ENCODE measurements at regions not wholly inside any gene's neighbourhood (a gene's known extent, or its start where the extent isn't known, plus 50 kb on each side); places are given as distances from the start of the nearest gene placed in this dataset.

- TF ChIP-seq EZH2 (IDR thresholded peaks at IDR 0.05; ENCODE audit: borderline replicate concordance, low read depth, low read length, poor library complexity, severe bottlenecking): no peak
- no peak for TF ChIP-seq CTCF (conservative IDR thresholded peaks at IDR 0.05; ENCODE audit: low read depth, low read length)
- CTCF ChIA-PET: no interaction called here
- no peak for DNase-seq (ENCODE audit: low spot score)
- H3K36me3 ChIP-seq (ENCODE audit: insufficient read depth, low read length, poor library complexity, severe bottlenecking): no peaks in the 10 kb centered on the region
- no peaks in the 10 kb centered on the region for H3K9me3 ChIP-seq (ENCODE audit: low read depth, low read length, poor library complexity, severe bottlenecking)
- POLR2A ChIA-PET (ENCODE audit: low non-redundant PET): no interaction called here
- BruUV-seq (replicated peaks): no TSS peak
- no peaks in the 10 kb centered on the region for H3K4me1 ChIP-seq (ENCODE audit: insufficient read depth, low read length, poor library complexity, severe bottlenecking)
- intact Hi-C loops (cut with micrococcal nuclease; ENCODE audit: unreplicated experiment): no loop called here
- no peaks in the 10 kb centered on the region for H3K27me3 ChIP-seq (replicated peaks; ENCODE audit: insufficient read depth, low read depth, low read length, poor library complexity)
- no peak overlapping the region for H3K27ac ChIP-seq (ENCODE audit: low read depth, low read length, poor library complexity, severe bottlenecking)
- H3K4me3 ChIP-seq (ENCODE audit: low read depth, low read length, poor library complexity, severe bottlenecking): no peak overlapping the region
Measured at GRCh38 chr17:34169496-34169895, 85.6 kb upstream of the CCL2 start.

- no peaks in the 10 kb centered on the region for H3K4me1 ChIP-seq (ENCODE audit: insufficient read depth, low read length, poor library complexity, severe bottlenecking)
- H3K27me3 ChIP-seq (replicated peaks; ENCODE audit: insufficient read depth, low read depth, low read length, poor library complexity): no peaks in the 10 kb centered on the region
- no peaks in the 10 kb centered on the region for H3K36me3 ChIP-seq (ENCODE audit: insufficient read depth, low read length, poor library complexity, severe bottlenecking)
- peak; percentile 44 for DNase-seq (ENCODE audit: low spot score)
- H3K27ac ChIP-seq (ENCODE audit: low read depth, low read length, poor library complexity, severe bottlenecking): no peak overlapping the region
- POLR2A ChIA-PET (ENCODE audit: low non-redundant PET): no interaction called here
- BruUV-seq (replicated peaks): no TSS peak
- H3K9me3 ChIP-seq (ENCODE audit: low read depth, low read length, poor library complexity, severe bottlenecking): no peaks in the 10 kb centered on the region
- CTCF ChIA-PET: interaction anchor here (1.4 kb wide), 1 partner anchor 190 kb away, joined by 10 read pairs; no protein-coding TSS in a partner anchor
- intact Hi-C loops (cut with micrococcal nuclease; ENCODE audit: unreplicated experiment): no loop called here
- TF ChIP-seq EZH2 (IDR thresholded peaks at IDR 0.05; ENCODE audit: borderline replicate concordance, low read depth, low read length, poor library complexity, severe bottlenecking) (no peak), CTCF (conservative IDR thresholded peaks at IDR 0.05; ENCODE audit: low read depth, low read length) (peak; percentile 63)
- H3K4me3 ChIP-seq (ENCODE audit: low read depth, low read length, poor library complexity, severe bottlenecking): no peak overlapping the region
Measured at GRCh38 chr17:34171245-34171818, 83.8 kb upstream of the CCL2 start.

- Histone ChIP-seq H3K4me1 (ENCODE audit: insufficient read depth, low read length, poor library complexity, severe bottlenecking) (no peaks in the 10 kb centered on the region), H3K9me3 (ENCODE audit: low read depth, low read length, poor library complexity, severe bottlenecking) (no peaks in the 10 kb centered on the region), H3K27me3 (replicated peaks; ENCODE audit: insufficient read depth, low read depth, low read length, poor library complexity) (peaks cover 6% of the 10 kb centered on the region), H3K36me3 (ENCODE audit: insufficient read depth, low read length, poor library complexity, severe bottlenecking) (no peaks in the 10 kb centered on the region), H3K27ac (ENCODE audit: low read depth, low read length, poor library complexity, severe bottlenecking) (no peak overlapping the region), H3K4me3 (ENCODE audit: low read depth, low read length, poor library complexity, severe bottlenecking) (no peak overlapping the region)
- ChIA-PET POLR2A (ENCODE audit: low non-redundant PET) (no interaction called here), CTCF (no interaction called here)
- intact Hi-C loops (cut with micrococcal nuclease; ENCODE audit: unreplicated experiment): no loop called here
- no peak for DNase-seq (ENCODE audit: low spot score)
- no TSS peak for BruUV-seq (replicated peaks)
- TF ChIP-seq EZH2 (IDR thresholded peaks at IDR 0.05; ENCODE audit: borderline replicate concordance, low read depth, low read length, poor library complexity, severe bottlenecking) (no peak), CTCF (conservative IDR thresholded peaks at IDR 0.05; ENCODE audit: low read depth, low read length) (no peak)
Measured at GRCh38 chr17:34172390-34172918, 82.6 kb upstream of the CCL2 start.
